ENCODE measurements at regions not wholly inside any gene's neighbourhood (a gene's known extent, or its start where the extent isn't known, plus 50 kb on each side); places are given as distances from the start of the nearest gene placed in this dataset.
"Not testable (repeated sequence)": the region's sequence is repeated elsewhere in the genome, so short reads cannot be mapped to it uniquely, and the experiment has no call there.

DNA sequence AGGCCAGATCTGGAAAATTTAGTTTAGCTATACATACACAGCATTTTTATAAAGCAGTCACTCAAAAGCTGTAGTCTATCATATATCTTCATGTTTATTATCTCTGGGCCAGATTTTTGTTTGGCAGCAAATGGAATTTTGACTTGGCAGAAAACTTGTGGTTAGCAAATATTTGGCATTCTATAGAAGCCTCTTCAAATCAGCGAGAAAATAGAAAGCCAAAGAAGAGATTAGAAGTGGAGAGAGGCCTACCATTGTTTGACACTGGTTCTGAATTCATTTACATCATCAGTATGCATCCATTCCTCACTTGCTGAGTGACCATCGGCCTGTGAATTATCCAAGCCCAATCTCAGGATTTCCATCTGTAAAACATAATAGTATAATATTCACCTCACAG, 1077.6 kb downstream of the GALC start:
- no peak overlapping the region for H3K27ac ChIP-seq (replicated peaks in 1 of 4)
- no peaks in the 10 kb centered on the region for H3K36me3 ChIP-seq
- WGBS = 46% methylated on average over 2 of the region's 2 CpGs
- H3K27me3 ChIP-seq = no peaks in the 10 kb centered on the region
- intact Hi-C loops (cut with DNase I) = no loop called here
- TF ChIP-seq EP300 (IDR thresholded peaks at IDR 0.05) = no peak
- TF ChIP-seq CTCF (IDR thresholded peaks at IDR 0.05) = no peak
- no peak for TF ChIP-seq POLR2A (IDR thresholded peaks at IDR 0.05; ENCODE audit: low read depth)
- no peak for TF ChIP-seq POLR2AphosphoS5 (IDR thresholded peaks at IDR 0.05)
- no peak overlapping the region for H3K4me3 ChIP-seq
- H3K9me3 ChIP-seq = no peaks in the 10 kb centered on the region
- H3K4me1 ChIP-seq = no peaks in the 10 kb centered on the region
- no peak for DNase-seq (ENCODE audit: extremely low spot score)

- Histone ChIP-seq H3K36me3 (no peaks in the 10 kb centered on the region), H3K27ac (replicated peaks in 1 of 4) (no peak overlapping the region), H3K4me1 (no peaks in the 10 kb centered on the region), H3K27me3 (no peaks in the 10 kb centered on the region), H3K9me3 (no peaks in the 10 kb centered on the region), H3K4me3 (no peak overlapping the region)
- TF ChIP-seq POLR2A (IDR thresholded peaks at IDR 0.05; ENCODE audit: low read depth) (no peak), POLR2AphosphoS5 (IDR thresholded peaks at IDR 0.05) (no peak), CTCF (IDR thresholded peaks at IDR 0.05) (no peak), EP300 (IDR thresholded peaks at IDR 0.05) (no peak)
- no peak for DNase-seq (ENCODE audit: extremely low spot score)
- intact Hi-C loops (cut with DNase I) = no loop called here
Measured at GRCh38 chr14:86912709-86913108, 1080.3 kb downstream of the GALC start.

GRCh38 chr14:86911486-86911885, 1081.5 kb downstream of the GALC start:
- H3K4me1 ChIP-seq = no peaks in the 10 kb centered on the region
- intact Hi-C loops (cut with DNase I) = no loop called here
- 78% methylated on average over 6 of the region's 6 CpGs for WGBS

DNA sequence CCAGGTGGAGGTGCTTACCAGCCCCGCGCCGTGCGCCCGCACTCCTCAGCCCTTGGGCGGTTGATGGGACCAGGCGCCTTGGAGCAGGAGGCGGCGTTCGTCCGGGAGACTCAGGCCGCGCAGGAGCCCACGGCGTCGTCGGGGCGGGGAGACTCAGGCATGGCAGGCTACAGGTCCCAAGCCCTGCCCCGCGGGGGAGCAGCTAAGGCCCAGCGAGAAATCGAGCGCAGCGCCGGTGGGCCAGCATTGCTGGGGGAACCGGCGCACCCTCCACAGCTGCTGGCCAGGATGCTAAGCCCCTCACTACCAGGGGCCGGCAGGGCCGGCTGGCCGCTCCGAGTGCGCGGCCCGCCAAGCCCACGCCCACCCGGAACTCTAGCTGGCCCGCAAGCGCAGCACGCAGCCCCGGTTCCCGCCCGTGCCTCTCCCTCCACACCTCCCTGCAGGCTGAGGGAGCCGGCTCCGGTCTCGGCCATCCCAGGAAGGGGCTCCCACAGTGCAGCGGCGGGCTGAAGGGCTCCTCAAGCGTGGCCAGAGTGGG, 1087.5 kb downstream of the GALC start:
- H3K4me3 ChIP-seq; H3K9me3 ChIP-seq; intact Hi-C loops (cut with DNase I); DNase-seq (ENCODE audit: extremely low spot score); H3K36me3 ChIP-seq; H3K27me3 ChIP-seq; H3K4me1 ChIP-seq; H3K27ac ChIP-seq (replicated peaks in 1 of 4): not testable (repeated sequence)
- 100% methylated on average over 8 of the region's 48 CpGs for WGBS

More at GRCh38 chr14:86911486-86911885, 1081.5 kb downstream of the GALC start:
- TF ChIP-seq POLR2AphosphoS5 (IDR thresholded peaks at IDR 0.05) (no peak), EP300 (IDR thresholded peaks at IDR 0.05) (no peak), CTCF (IDR thresholded peaks at IDR 0.05) (no peak), POLR2A (IDR thresholded peaks at IDR 0.05; ENCODE audit: low read depth) (no peak)
- Histone ChIP-seq H3K27ac (replicated peaks in 1 of 4) (no peak overlapping the region), H3K27me3 (no peaks in the 10 kb centered on the region), H3K9me3 (no peaks in the 10 kb centered on the region), H3K36me3 (no peaks in the 10 kb centered on the region), H3K4me3 (no peak overlapping the region)
- no peak for DNase-seq (ENCODE audit: extremely low spot score)

GRCh38 chr14:86902176-86902950, 1090.6 kb downstream of the GALC start:
- Histone ChIP-seq H3K36me3 (no peaks in the 10 kb centered on the region), H3K4me3 (no peak overlapping the region), H3K27me3 (no peaks in the 10 kb centered on the region), H3K9me3 (peaks cover 0 to 3% (median 0%) of the 10 kb centered on the region in 4 donors), H3K27ac (replicated peaks in 1 of 4) (no peak overlapping the region), H3K4me1 (no peaks in the 10 kb centered on the region)
- DNase-seq (ENCODE audit: extremely low spot score) = no peak
- WGBS = 72% methylated on average over 7 of the region's 7 CpGs
- TF ChIP-seq CTCF (IDR thresholded peaks at IDR 0.05) (no peak), POLR2A (IDR thresholded peaks at IDR 0.05; ENCODE audit: low read depth) (no peak), EP300 (IDR thresholded peaks at IDR 0.05) (no peak), POLR2AphosphoS5 (IDR thresholded peaks at IDR 0.05) (no peak)
- intact Hi-C loops (cut with DNase I) = no loop called here
